Right atrium auricular region (tissue), 2 donors: ENCODE measurements at regions not wholly inside any gene's neighbourhood (a gene's known extent, or its start where the extent isn't known, plus 50 kb on each side); places are given as distances from the start of the nearest gene placed in this dataset.

ENCODE experiments used
- DNase-seq: peaks from one replicate; pipeline ENCODE4 v3.0.0-alpha.2; 2019; ENCODE audit warnings: low spot score
- H3K27ac ChIP-seq, 2 donors: fragments of 200-600 bp; sonication (generic); 1 replicate in 1 of 2; 2 replicates in 1 of 2; pipeline ENCODE4 v1.5.1; 2016 to 2019
- H3K27me3 ChIP-seq, 2 donors: fragments of 200-600 bp; sonication (generic); one replicate each; pipeline versions ENCODE4 v1.5.1 to v1.6.0; 2017 to 2019
- H3K36me3 ChIP-seq: fragments of 200-600 bp; sonication (generic); one replicate; pipeline ENCODE4 v1.5.1; 2016
- H3K4me1 ChIP-seq, 2 donors: fragments of 200-600 bp; sonication (generic); one replicate each; pipeline versions ENCODE4 v1.5.1 to v1.6.0; 2017 to 2019
- H3K4me3 ChIP-seq, 2 donors: fragments of 200-600 bp; sonication (generic); 1 replicate in 1 of 2; 2 replicates in 1 of 2; pipeline ENCODE4 v1.5.1; 2017 to 2019; ENCODE audit warnings: mild to moderate bottlenecking in 1 of 2, moderate library complexity in 1 of 2
- H3K9me3 ChIP-seq, 2 donors: fragments of 200-600 bp; sonication (generic); one replicate each; pipeline ENCODE4 v1.5.1; 2019
- CTCF ChIP-seq, 2 donors: fragments of 200-600 bp; sonication (generic); IDR thresholded peaks; one replicate each; pipeline ENCODE4 v1.5.1; 2019; ENCODE audit warnings: antibody characterized with exemption in 2 of 2

- TF ChIP-seq CTCF (IDR thresholded peaks at IDR 0.05): no peak
- DNase-seq: no peak
- no peaks in the 10 kb centered on the region for H3K4me1 ChIP-seq
Measured at GRCh38 chr6:97820400-97820799, 537.4 kb upstream of the MMS22L start.

GRCh38 chr6:97822632-97823031, 539.6 kb upstream of the MMS22L start:
- DNase-seq: no peak
- H3K36me3 ChIP-seq: no peaks in the 10 kb centered on the region
- H3K27me3 ChIP-seq: no peaks in the 10 kb centered on the region
- H3K4me1 ChIP-seq: no peaks in the 10 kb centered on the region
- TF ChIP-seq CTCF (IDR thresholded peaks at IDR 0.05): no peak
- no peaks in the 10 kb centered on the region for H3K9me3 ChIP-seq
- no peak overlapping the region for H3K4me3 ChIP-seq
- no peak overlapping the region for H3K27ac ChIP-seq

More at GRCh38 chr6:97820400-97820799, 537.4 kb upstream of the MMS22L start:
- no peaks in the 10 kb centered on the region for H3K27me3 ChIP-seq
- no peaks in the 10 kb centered on the region for H3K36me3 ChIP-seq
- no peak overlapping the region for H3K4me3 ChIP-seq
- no peaks in the 10 kb centered on the region for H3K9me3 ChIP-seq
- no peak overlapping the region for H3K27ac ChIP-seq

- DNase-seq: no peak
- H3K27me3 ChIP-seq: no peaks in the 10 kb centered on the region
- no peaks in the 10 kb centered on the region for H3K4me1 ChIP-seq
- TF ChIP-seq CTCF (IDR thresholded peaks at IDR 0.05): no peak
- no peak overlapping the region for H3K4me3 ChIP-seq
- H3K9me3 ChIP-seq: no peaks in the 10 kb centered on the region
- no peaks in the 10 kb centered on the region for H3K36me3 ChIP-seq
- H3K27ac ChIP-seq: no peak overlapping the region
Measured at GRCh38 chr6:97841763-97842162, 558.7 kb upstream of the MMS22L start.

- H3K4me1 ChIP-seq: no peaks in the 10 kb centered on the region
- H3K36me3 ChIP-seq: no peaks in the 10 kb centered on the region
- H3K27me3 ChIP-seq: no peaks in the 10 kb centered on the region
- DNase-seq: no peak
- no peak overlapping the region for H3K27ac ChIP-seq
- H3K4me3 ChIP-seq: no peak overlapping the region
- H3K9me3 ChIP-seq: no peaks in the 10 kb centered on the region
- TF ChIP-seq CTCF (IDR thresholded peaks at IDR 0.05): no peak
Measured at GRCh38 chr6:97842521-97842920, 559.5 kb upstream of the MMS22L start.

GRCh38 chr6:97849390-97849789, 566.4 kb upstream of the MMS22L start:
- no peak for DNase-seq
- Histone ChIP-seq H3K27me3 (no peaks in the 10 kb centered on the region), H3K4me1 (no peaks in the 10 kb centered on the region), H3K36me3 (no peaks in the 10 kb centered on the region), H3K4me3 (no peak overlapping the region), H3K9me3 (no peaks in the 10 kb centered on the region), H3K27ac (no peak overlapping the region)
- TF ChIP-seq CTCF (IDR thresholded peaks at IDR 0.05): no peak

- DNase-seq: no peak
- H3K27ac ChIP-seq: no peak overlapping the region
- H3K4me3 ChIP-seq: no peak overlapping the region
- no peaks in the 10 kb centered on the region for H3K27me3 ChIP-seq
- H3K4me1 ChIP-seq: no peaks in the 10 kb centered on the region
- no peaks in the 10 kb centered on the region for H3K36me3 ChIP-seq
- no peak for TF ChIP-seq CTCF (IDR thresholded peaks at IDR 0.05)
- H3K9me3 ChIP-seq: no peaks in the 10 kb centered on the region
Measured at GRCh38 chr6:97850458-97851212, 567.6 kb upstream of the MMS22L start.
